ENCODE measurements at regions not wholly inside any gene's neighbourhood (a gene's known extent, or its start where the extent isn't known, plus 50 kb on each side); places are given as distances from the start of the nearest gene placed in this dataset.
"Not testable (repeated sequence)": the region's sequence is repeated elsewhere in the genome, so short reads cannot be mapped to it uniquely, and the experiment has no call there.

- DNase-seq: no peak
Observed at GRCh38 chr7:106518967-106519366, 142.0 kb downstream of the CCDC71L start.

GRCh38 chr7:106518239-106518638 is 142.7 kb downstream of the CCDC71L start:
- no peak for DNase-seq

- DNase-seq: no peak
Observed at GRCh38 chr7:106517508-106517907, 143.4 kb downstream of the CCDC71L start.

- no peak for DNase-seq
Observed at GRCh38 chr7:106515321-106515720, 145.6 kb downstream of the CCDC71L start.

GRCh38 chr7:106514881-106515280 is 146.1 kb downstream of the CCDC71L start:
- no peak for DNase-seq

GRCh38 chr7:106512217-106512616 is 148.7 kb downstream of the CCDC71L start:
- no peak for DNase-seq

- DNase-seq: no peak
Observed at GRCh38 chr7:106504645-106505044, 156.3 kb downstream of the CCDC71L start.

- DNase-seq: no peak
Observed at GRCh38 chr7:106504207-106504606, 156.8 kb downstream of the CCDC71L start.

GRCh38 chr7:106503626-106504025 is 157.3 kb downstream of the CCDC71L start:
- no peak for DNase-seq

- no peak for DNase-seq
Observed at GRCh38 chr7:106501605-106502580, 159.1 kb downstream of the CCDC71L start.

GRCh38 chr7:106499897-106500296 is 161.1 kb downstream of the CCDC71L start:
- no peak for DNase-seq

- not testable (repeated sequence) for DNase-seq
Observed at GRCh38 chr7:106498005-106498404, 163.0 kb downstream of the CCDC71L start.

- DNase-seq: no peak
Observed at GRCh38 chr7:106493041-106493731, 167.8 kb downstream of the CCDC71L start.

GRCh38 chr7:106488465-106488864 is 172.5 kb downstream of the CCDC71L start:
- DNase-seq: no peak

GRCh38 chr7:106487892-106488291 is 173.1 kb downstream of the CCDC71L start:
- no peak for DNase-seq

- DNase-seq: no peak
Observed at GRCh38 chr7:106486331-106486730, 174.6 kb downstream of the CCDC71L start.

- no peak for DNase-seq
Observed at GRCh38 chr7:106485919-106486318, 175.0 kb downstream of the CCDC71L start.

- no peak for DNase-seq
Observed at GRCh38 chr7:106485031-106485551, 175.9 kb downstream of the CCDC71L start.

- no peak for DNase-seq
Observed at GRCh38 chr7:106484562-106484961, 176.4 kb downstream of the CCDC71L start.

GRCh38 chr7:106482091-106482490 is 178.9 kb downstream of the CCDC71L start:
- no peak for DNase-seq

GRCh38 chr7:106480616-106481031 is 180.3 kb downstream of the CCDC71L start:
- DNase-seq: no peak

- DNase-seq: no peak
Observed at GRCh38 chr7:106480161-106480579, 180.8 kb downstream of the CCDC71L start.

- DNase-seq: no peak
Observed at GRCh38 chr7:106476751-106477150, 184.2 kb downstream of the CCDC71L start.

GRCh38 chr7:106472741-106473140 is 188.0 kb upstream of the NAMPT start:
- no peak for DNase-seq

Data from activated T-cell treated with anti-CD3 and anti-CD28 coated beads, Interleukin-2, amount 50 U/mL, for 1 hour (primary cell).